ENCODE measurements at regions not wholly inside any gene's neighbourhood (a gene's known extent, or its start where the extent isn't known, plus 50 kb on each side); places are given as distances from the start of the nearest gene placed in this dataset.

- BruUV-seq (replicated peaks): no TSS peak
- TF ChIP-seq CTCF (conservative IDR thresholded peaks at IDR 0.05; ENCODE audit: low read depth, low read length) (no peak), EZH2 (IDR thresholded peaks at IDR 0.05; ENCODE audit: borderline replicate concordance, low read depth, low read length, poor library complexity, severe bottlenecking) (no peak)
- intact Hi-C loops (cut with micrococcal nuclease; ENCODE audit: unreplicated experiment): no loop called here
These were observed 731.7 kb upstream of the ID2 start for GRCh38 chr2:7950035-7950612.

GRCh38 chr2:7951001-7951400 is 730.9 kb upstream of the ID2 start:
- Histone ChIP-seq H3K4me3 (ENCODE audit: low read depth, low read length, poor library complexity, severe bottlenecking) (no peak overlapping the region), H3K27me3 (replicated peaks; ENCODE audit: insufficient read depth, low read depth, low read length, poor library complexity) (no peaks in the 10 kb centered on the region), H3K36me3 (ENCODE audit: insufficient read depth, low read length, poor library complexity, severe bottlenecking) (no peaks in the 10 kb centered on the region), H3K4me1 (ENCODE audit: insufficient read depth, low read length, poor library complexity, severe bottlenecking) (no peaks in the 10 kb centered on the region), H3K9me3 (ENCODE audit: low read depth, low read length, poor library complexity, severe bottlenecking) (no peaks in the 10 kb centered on the region), H3K27ac (ENCODE audit: low read depth, low read length, poor library complexity, severe bottlenecking) (no peak overlapping the region)
- TF ChIP-seq CTCF (conservative IDR thresholded peaks at IDR 0.05; ENCODE audit: low read depth, low read length) (no peak), EZH2 (IDR thresholded peaks at IDR 0.05; ENCODE audit: borderline replicate concordance, low read depth, low read length, poor library complexity, severe bottlenecking) (no peak)
- no peak for DNase-seq (ENCODE audit: low spot score)
- no TSS peak for BruUV-seq (replicated peaks)
- ChIA-PET POLR2A (ENCODE audit: low non-redundant PET) (no interaction called here), CTCF (no interaction called here)
- intact Hi-C loops (cut with micrococcal nuclease; ENCODE audit: unreplicated experiment): no loop called here

More at GRCh38 chr2:7950035-7950612, 731.7 kb upstream of the ID2 start:
- H3K36me3 ChIP-seq (ENCODE audit: insufficient read depth, low read length, poor library complexity, severe bottlenecking): no peaks in the 10 kb centered on the region
- ChIA-PET CTCF (no interaction called here), POLR2A (ENCODE audit: low non-redundant PET) (no interaction called here)
- no peak for DNase-seq (ENCODE audit: low spot score)
- H3K27ac ChIP-seq (ENCODE audit: low read depth, low read length, poor library complexity, severe bottlenecking): no peak overlapping the region
- H3K4me3 ChIP-seq (ENCODE audit: low read depth, low read length, poor library complexity, severe bottlenecking): no peak overlapping the region
- no peaks in the 10 kb centered on the region for H3K9me3 ChIP-seq (ENCODE audit: low read depth, low read length, poor library complexity, severe bottlenecking)
- no peaks in the 10 kb centered on the region for H3K27me3 ChIP-seq (replicated peaks; ENCODE audit: insufficient read depth, low read depth, low read length, poor library complexity)
- no peaks in the 10 kb centered on the region for H3K4me1 ChIP-seq (ENCODE audit: insufficient read depth, low read length, poor library complexity, severe bottlenecking)

- no peaks in the 10 kb centered on the region for H3K9me3 ChIP-seq (ENCODE audit: low read depth, low read length, poor library complexity, severe bottlenecking)
- H3K27ac ChIP-seq (ENCODE audit: low read depth, low read length, poor library complexity, severe bottlenecking): no peak overlapping the region
- H3K36me3 ChIP-seq (ENCODE audit: insufficient read depth, low read length, poor library complexity, severe bottlenecking): no peaks in the 10 kb centered on the region
- intact Hi-C loops (cut with micrococcal nuclease; ENCODE audit: unreplicated experiment): no loop called here
- no TSS peak for BruUV-seq (replicated peaks)
- no peaks in the 10 kb centered on the region for H3K27me3 ChIP-seq (replicated peaks; ENCODE audit: insufficient read depth, low read depth, low read length, poor library complexity)
- TF ChIP-seq CTCF (conservative IDR thresholded peaks at IDR 0.05; ENCODE audit: low read depth, low read length): no peak
- no peak for TF ChIP-seq EZH2 (IDR thresholded peaks at IDR 0.05; ENCODE audit: borderline replicate concordance, low read depth, low read length, poor library complexity, severe bottlenecking)
- DNase-seq (ENCODE audit: low spot score): no peak
- ChIA-PET CTCF (no interaction called here), POLR2A (ENCODE audit: low non-redundant PET) (no interaction called here)
- H3K4me3 ChIP-seq (ENCODE audit: low read depth, low read length, poor library complexity, severe bottlenecking): no peak overlapping the region
- no peaks in the 10 kb centered on the region for H3K4me1 ChIP-seq (ENCODE audit: insufficient read depth, low read length, poor library complexity, severe bottlenecking)
These were observed 730.4 kb upstream of the ID2 start for GRCh38 chr2:7951490-7951889.
